ENCODE measurements at regions not wholly inside any gene's neighbourhood (a gene's known extent, or its start where the extent isn't known, plus 50 kb on each side); places are given as distances from the start of the nearest gene placed in this dataset.

DNA sequence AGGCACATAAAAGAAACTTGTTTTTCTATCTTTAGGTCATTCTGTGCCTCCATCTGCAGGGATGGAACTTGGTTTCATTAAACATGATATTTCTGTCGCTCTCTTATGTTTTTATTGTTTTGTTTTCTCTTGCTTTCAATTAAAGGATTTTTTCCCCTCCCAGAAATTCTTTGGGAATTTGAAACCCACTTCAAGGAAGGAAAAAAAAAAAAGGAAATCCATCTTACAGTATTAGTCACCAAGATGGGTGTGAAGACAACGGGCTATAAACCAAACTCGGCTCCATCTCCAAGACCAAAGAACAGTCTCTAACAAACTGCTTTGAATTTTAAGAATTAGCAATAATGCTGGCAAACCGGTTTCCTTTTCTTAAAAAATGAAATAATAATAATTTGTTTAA, 244.1 kb downstream of the BCL11A start:
- DNase-seq (ENCODE audit: low read depth in 1 of 2, low spot score in 1 of 2), result no peak
- no peaks in the 10 kb centered on the region for H3K27me3 ChIP-seq (ENCODE audit: insufficient read depth, poor library complexity, severe bottlenecking)
- H3K27ac ChIP-seq (replicated peaks), result no peak overlapping the region
- TF ChIP-seq SPI1 (IDR thresholded peaks at IDR 0.05; ENCODE audit: borderline replicate concordance, low read depth) (no peak), GABPA (IDR thresholded peaks at IDR 0.05; ENCODE audit: low read depth) (no peak), POLR2AphosphoS5 (IDR thresholded peaks at IDR 0.05; ENCODE audit: low read depth) (no peak)
- TF ChIP-seq, protein P1, sequence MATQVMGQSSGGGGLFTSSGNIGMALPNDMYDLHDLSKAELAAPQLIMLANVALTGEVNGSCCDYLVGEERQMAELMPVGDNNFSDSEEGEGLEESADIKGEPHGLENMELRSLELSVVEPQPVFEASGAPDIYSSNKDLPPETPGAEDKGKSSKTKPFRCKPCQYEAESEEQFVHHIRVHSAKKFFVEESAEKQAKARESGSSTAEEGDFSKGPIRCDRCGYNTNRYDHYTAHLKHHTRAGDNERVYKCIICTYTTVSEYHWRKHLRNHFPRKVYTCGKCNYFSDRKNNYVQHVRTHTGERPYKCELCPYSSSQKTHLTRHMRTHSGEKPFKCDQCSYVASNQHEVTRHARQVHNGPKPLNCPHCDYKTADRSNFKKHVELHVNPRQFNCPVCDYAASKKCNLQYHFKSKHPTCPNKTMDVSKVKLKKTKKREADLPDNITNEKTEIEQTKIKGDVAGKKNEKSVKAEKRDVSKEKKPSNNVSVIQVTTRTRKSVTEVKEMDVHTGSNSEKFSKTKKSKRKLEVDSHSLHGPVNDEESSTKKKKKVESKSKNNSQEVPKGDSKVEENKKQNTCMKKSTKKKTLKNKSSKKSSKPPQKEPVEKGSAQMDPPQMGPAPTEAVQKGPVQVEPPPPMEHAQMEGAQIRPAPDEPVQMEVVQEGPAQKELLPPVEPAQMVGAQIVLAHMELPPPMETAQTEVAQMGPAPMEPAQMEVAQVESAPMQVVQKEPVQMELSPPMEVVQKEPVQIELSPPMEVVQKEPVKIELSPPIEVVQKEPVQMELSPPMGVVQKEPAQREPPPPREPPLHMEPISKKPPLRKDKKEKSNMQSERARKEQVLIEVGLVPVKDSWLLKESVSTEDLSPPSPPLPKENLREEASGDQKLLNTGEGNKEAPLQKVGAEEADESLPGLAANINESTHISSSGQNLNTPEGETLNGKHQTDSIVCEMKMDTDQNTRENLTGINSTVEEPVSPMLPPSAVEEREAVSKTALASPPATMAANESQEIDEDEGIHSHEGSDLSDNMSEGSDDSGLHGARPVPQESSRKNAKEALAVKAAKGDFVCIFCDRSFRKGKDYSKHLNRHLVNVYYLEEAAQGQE (IDR thresholded peaks at IDR 0.05; ENCODE audit: insufficient replicate concordance, low read depth), result no peak
- TF ChIP-seq, protein P2, sequence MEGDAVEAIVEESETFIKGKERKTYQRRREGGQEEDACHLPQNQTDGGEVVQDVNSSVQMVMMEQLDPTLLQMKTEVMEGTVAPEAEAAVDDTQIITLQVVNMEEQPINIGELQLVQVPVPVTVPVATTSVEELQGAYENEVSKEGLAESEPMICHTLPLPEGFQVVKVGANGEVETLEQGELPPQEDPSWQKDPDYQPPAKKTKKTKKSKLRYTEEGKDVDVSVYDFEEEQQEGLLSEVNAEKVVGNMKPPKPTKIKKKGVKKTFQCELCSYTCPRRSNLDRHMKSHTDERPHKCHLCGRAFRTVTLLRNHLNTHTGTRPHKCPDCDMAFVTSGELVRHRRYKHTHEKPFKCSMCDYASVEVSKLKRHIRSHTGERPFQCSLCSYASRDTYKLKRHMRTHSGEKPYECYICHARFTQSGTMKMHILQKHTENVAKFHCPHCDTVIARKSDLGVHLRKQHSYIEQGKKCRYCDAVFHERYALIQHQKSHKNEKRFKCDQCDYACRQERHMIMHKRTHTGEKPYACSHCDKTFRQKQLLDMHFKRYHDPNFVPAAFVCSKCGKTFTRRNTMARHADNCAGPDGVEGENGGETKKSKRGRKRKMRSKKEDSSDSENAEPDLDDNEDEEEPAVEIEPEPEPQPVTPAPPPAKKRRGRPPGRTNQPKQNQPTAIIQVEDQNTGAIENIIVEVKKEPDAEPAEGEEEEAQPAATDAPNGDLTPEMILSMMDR (IDR thresholded peaks at IDR 0.05; ENCODE audit: insufficient read depth, low read length), result no peak
- H3K4me3 ChIP-seq (replicated peaks; ENCODE audit: insufficient read depth, low read length), result no peak overlapping the region

DNA sequence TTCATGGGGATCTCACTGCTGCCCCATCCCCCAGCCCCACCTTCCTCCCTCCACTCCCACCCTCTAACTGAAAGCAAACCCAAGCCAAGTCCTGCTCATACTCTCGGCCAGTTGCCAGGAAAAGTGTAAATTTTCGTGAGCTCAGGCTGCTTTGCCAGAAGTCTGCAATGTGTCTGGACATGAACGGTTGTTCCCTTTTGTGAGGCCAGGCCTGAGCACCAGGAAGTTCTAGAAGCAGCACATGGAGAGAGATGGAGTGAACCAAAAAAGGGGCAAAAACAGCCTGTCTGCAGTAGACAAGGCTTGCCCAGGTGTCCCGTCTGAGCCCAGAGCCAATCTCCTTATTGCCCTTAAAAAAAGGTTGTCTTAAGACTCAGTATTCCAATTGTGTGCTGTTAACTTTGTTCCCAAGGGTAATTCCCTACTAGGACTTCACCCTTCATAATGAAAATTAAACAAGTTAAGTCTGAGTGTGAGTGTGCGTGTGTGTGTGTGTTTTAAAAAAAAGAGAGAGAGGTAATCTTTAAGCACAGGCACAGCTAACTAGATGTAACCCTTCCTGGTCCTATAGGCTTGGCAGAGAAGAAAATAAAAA, 247.1 kb downstream of the BCL11A start:
- TF ChIP-seq POLR2AphosphoS5 (IDR thresholded peaks at IDR 0.05; ENCODE audit: low read depth) (no peak), GABPA (IDR thresholded peaks at IDR 0.05; ENCODE audit: low read depth) (no peak), SPI1 (IDR thresholded peaks at IDR 0.05; ENCODE audit: borderline replicate concordance, low read depth) (no peak)
- TF ChIP-seq, protein P1 (IDR thresholded peaks at IDR 0.05; ENCODE audit: insufficient replicate concordance, low read depth), result no peak
- TF ChIP-seq, protein P2 (IDR thresholded peaks at IDR 0.05; ENCODE audit: insufficient read depth, low read length), result no peak
- no peaks in the 10 kb centered on the region for H3K27me3 ChIP-seq (ENCODE audit: insufficient read depth, poor library complexity, severe bottlenecking)
- H3K27ac ChIP-seq (replicated peaks), result peak overlapping the region; percentile 63
- no peak overlapping the region for H3K4me3 ChIP-seq (replicated peaks; ENCODE audit: insufficient read depth, low read length)
- peak in 1 of 2 experiments; percentile 62 for DNase-seq (ENCODE audit: low read depth in 1 of 2, low spot score in 1 of 2)

DNA sequence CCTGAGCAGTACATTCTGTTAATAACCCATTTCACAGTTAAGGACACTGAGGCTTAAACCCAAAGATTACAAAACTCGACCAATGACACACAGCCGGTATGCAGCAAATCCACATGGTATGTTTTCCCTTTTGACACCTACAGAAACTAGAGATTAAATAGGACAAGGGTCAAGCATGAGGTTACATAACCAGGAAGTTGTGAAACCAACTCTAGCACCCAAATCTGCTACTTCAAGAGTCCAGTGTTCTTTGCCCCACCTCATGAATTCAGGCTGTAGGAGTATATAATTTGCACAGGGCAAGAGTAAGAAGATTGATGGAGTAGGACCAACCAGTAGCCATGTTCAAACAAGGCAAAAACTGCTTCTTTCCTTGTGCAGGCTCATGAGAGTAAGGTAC, 249.8 kb downstream of the BCL11A start:
- no peak for TF ChIP-seq POLR2AphosphoS5 (IDR thresholded peaks at IDR 0.05; ENCODE audit: low read depth)
- TF ChIP-seq GABPA (IDR thresholded peaks at IDR 0.05; ENCODE audit: low read depth), result no peak
- TF ChIP-seq, protein P2 (IDR thresholded peaks at IDR 0.05; ENCODE audit: insufficient read depth, low read length), result no peak
- TF ChIP-seq, protein P1 (IDR thresholded peaks at IDR 0.05; ENCODE audit: insufficient replicate concordance, low read depth), result no peak
- no peak for TF ChIP-seq SPI1 (IDR thresholded peaks at IDR 0.05; ENCODE audit: borderline replicate concordance, low read depth)
- Histone ChIP-seq H3K27ac (replicated peaks) (no peak overlapping the region), H3K27me3 (ENCODE audit: insufficient read depth, poor library complexity, severe bottlenecking) (no peaks in the 10 kb centered on the region), H3K4me3 (replicated peaks; ENCODE audit: insufficient read depth, low read length) (no peak overlapping the region)
- no peak for DNase-seq (ENCODE audit: low read depth in 1 of 2, low spot score in 1 of 2)

Data from HL-60 (cell line).